IMR-90 (cell line): ENCODE measurements at regions not wholly inside any gene's neighbourhood (a gene's known extent, or its start where the extent isn't known, plus 50 kb on each side); places are given as distances from the start of the nearest gene placed in this dataset.
A peak's percentile ranks its signal among the peaks of the same experiment; 100 is the strongest.

ENCODE experiments used
- ATAC-seq: fragments of 200-7000 bp; cut with Tn5 transposase; 2 replicates; pipeline ENCODE4 v1.9.1; 2020; ENCODE audit warnings: low read depth, mild to moderate bottlenecking, moderate library complexity
- BruUV-seq: library from RNA; stranded (reverse); fragments of 400-500 nt; replicated peaks from 2 replicates; lab custom pipeline; 2021; lab: Mats Ljungman, UMichigan
- CTCF ChIA-PET: fragments of 300-600 bp; formaldehyde crosslinking; extraction: SDS; loops from one replicate; lab custom pipeline; 2021; ENCODE audit warnings: antibody characterized with exemption; lab: Yijun Ruan, JAX
- POLR2A ChIA-PET: fragments of 300-600 bp; sonication (Branson Sonifier 250); formaldehyde crosslinking; loops from one replicate; lab custom pipeline; 2022; ENCODE audit warnings: antibody characterized with exemption; ENCODE audit not compliant: unreplicated experiment; lab: Charles Lee
- DNase-seq: peaks from one replicate; pipeline ENCODE4 v3.0.0; 2013
- H2AFZ ChIP-seq: replicated peaks from 2 replicates; pipeline ENCODE3; 2013; ENCODE audit warnings: low read length, mild to moderate bottlenecking; ENCODE audit not compliant: poor library complexity
- H2AK5ac ChIP-seq: 2 replicates; pipeline ENCODE4 v1.6.1; 2013; ENCODE audit warnings: low read depth, low read length, inconsistent platforms
- H2AK9ac ChIP-seq: replicated peaks from 2 replicates; pipeline ENCODE3; 2013; ENCODE audit warnings: mild to moderate bottlenecking, low read depth, low read length, moderate library complexity; ENCODE audit not compliant: poor library complexity
- H2BK120ac ChIP-seq: 2 replicates; pipeline ENCODE4 v1.6.1; 2013; ENCODE audit warnings: low read depth, low read length, inconsistent platforms
- H2BK15ac ChIP-seq: 3 replicates; pipeline ENCODE4 v1.6.1; 2013; ENCODE audit warnings: low read depth, low read length, inconsistent platforms
- H2BK20ac ChIP-seq: 2 replicates; pipeline ENCODE4 v1.6.1; 2013; ENCODE audit warnings: low read depth, mild to moderate bottlenecking, inconsistent platforms, low read length, moderate library complexity
- H2BK5ac ChIP-seq: 2 replicates; pipeline ENCODE4 v1.6.1; 2013; ENCODE audit warnings: mild to moderate bottlenecking, low read depth, low read length, inconsistent platforms; ENCODE audit not compliant: poor library complexity, severe bottlenecking
- H3K14ac ChIP-seq: replicated peaks from 2 replicates; pipeline ENCODE4 v1.6.1; 2013; ENCODE audit warnings: low read depth, low read length, inconsistent platforms
- H3K18ac ChIP-seq: 2 replicates; pipeline ENCODE4 v1.6.1; 2013; ENCODE audit warnings: low read depth, low read length, control low read depth
- H3K23ac ChIP-seq: 2 replicates; pipeline ENCODE4 v1.6.1; 2013; ENCODE audit warnings: low read depth, low read length, inconsistent platforms
- H3K27ac ChIP-seq: 2 replicates; pipeline ENCODE4 v1.5.1; 2013; ENCODE audit warnings: mild to moderate bottlenecking, control low read depth, low read length; ENCODE audit not compliant: insufficient read depth
- H3K27me3 ChIP-seq: 2 replicates; pipeline ENCODE4 v1.6.1; 2013; ENCODE audit warnings: low read length; ENCODE audit not compliant: control insufficient read depth, insufficient read depth
- H3K36me3 ChIP-seq: 2 replicates; pipeline ENCODE4 v1.6.1; 2013; ENCODE audit warnings: low read length, mixed read lengths; ENCODE audit not compliant: control insufficient read depth, insufficient read depth
- H3K4ac ChIP-seq: 2 replicates; pipeline ENCODE4 v1.6.1; 2013; ENCODE audit warnings: low read depth, low read length, inconsistent platforms
- H3K4me1 ChIP-seq: 2 replicates; pipeline ENCODE4 v1.6.1; 2013; ENCODE audit warnings: low read length, mixed read lengths; ENCODE audit not compliant: control insufficient read depth, insufficient read depth
- H3K4me2 ChIP-seq: 2 replicates; pipeline ENCODE4 v1.6.1; 2013; ENCODE audit warnings: low read depth, mild to moderate bottlenecking, control low read depth, low read length, moderate library complexity
- H3K4me3 ChIP-seq: 2 replicates; pipeline ENCODE4 v1.5.1; 2013; ENCODE audit warnings: low read depth, mild to moderate bottlenecking, control low read depth, low read length, moderate library complexity; ENCODE audit not compliant: insufficient read depth
- H3K56ac ChIP-seq: 2 replicates; pipeline ENCODE4 v1.6.1; 2013; ENCODE audit warnings: low read length, inconsistent platforms; ENCODE audit not compliant: insufficient read depth; ENCODE audit errors: extremely low read depth
- H3K79me1 ChIP-seq, 2 experiments: 2 replicates each; pipeline ENCODE4 v1.6.1; 2013; ENCODE audit warnings: low read length in 2 of 2, inconsistent platforms in 1 of 2, low read depth in 1 of 2
- H3K9ac ChIP-seq: 2 replicates; pipeline ENCODE4 v1.6.1; 2013; ENCODE audit warnings: low read depth, low read length, control low read depth
- H3K9me1 ChIP-seq: 2 replicates; pipeline ENCODE4 v1.6.1; 2013; ENCODE audit warnings: low read length, inconsistent platforms; ENCODE audit not compliant: insufficient read depth
- H3K9me3 ChIP-seq: 2 replicates; pipeline ENCODE4 v1.6.1; 2013; ENCODE audit warnings: low read length; ENCODE audit not compliant: control insufficient read depth, insufficient read depth
- H4K20me1 ChIP-seq: 2 replicates; pipeline ENCODE4 v1.6.1; 2013; ENCODE audit warnings: low read length, inconsistent platforms; ENCODE audit not compliant: insufficient read depth
- H4K5ac ChIP-seq: 2 replicates; pipeline ENCODE4 v1.6.1; 2013; ENCODE audit warnings: mild to moderate bottlenecking, low read depth, low read length, control low read depth
- H4K8ac ChIP-seq, 2 experiments: 2 replicates each; pipeline ENCODE4 v1.6.1; 2013; ENCODE audit warnings: low read depth in 2 of 2, low read length in 2 of 2, control low read depth in 1 of 2, inconsistent platforms in 1 of 2
- H4K91ac ChIP-seq: 2 replicates; pipeline ENCODE4 v1.6.1; 2013; ENCODE audit warnings: low read depth, low read length, inconsistent platforms; ENCODE audit not compliant: insufficient read depth
- MAFK ChIP-seq: IDR thresholded peaks from 2 replicates; pipeline ENCODE4 v1.6.1; 2012; ENCODE audit warnings: low read depth, low read length, improper control_type of control experiment
- WGBS, 2 experiments: methylation state at CpG; one replicate each; pipeline versions ENCODE4 v1.1.5 to v1.1.7; 2013; ENCODE audit warnings: missing lambda C conversion rate in 2 of 2; ENCODE audit not compliant: insufficient read length in 1 of 2; ENCODE audit errors: extremely low coverage in 2 of 2; 5-methylcytosine and 5-hydroxymethylcytosine counted together
- dilution Hi-C: fragments of 300-500 bp; cut with HindIII; formaldehyde crosslinking; loops from one replicate; pipeline ENCODE4 v1.14.3; 2018; ENCODE audit warnings: low sequenced_read_pairs; ENCODE audit not compliant: unreplicated experiment
- in situ Hi-C: fragments of 300-500 bp; cut with MboI; formaldehyde crosslinking; loops from 3 replicates; pipeline ENCODE4 v1.14.3; 2019; ENCODE audit warnings: low sequenced_read_pairs, inconsistent platforms, mixed read lengths
- intact Hi-C: fragments of 100-400 bp; cut with micrococcal nuclease; formaldehyde crosslinking; loops from 2 replicates; pipeline ENCODE4 v1.10.0; 2022

DNA sequence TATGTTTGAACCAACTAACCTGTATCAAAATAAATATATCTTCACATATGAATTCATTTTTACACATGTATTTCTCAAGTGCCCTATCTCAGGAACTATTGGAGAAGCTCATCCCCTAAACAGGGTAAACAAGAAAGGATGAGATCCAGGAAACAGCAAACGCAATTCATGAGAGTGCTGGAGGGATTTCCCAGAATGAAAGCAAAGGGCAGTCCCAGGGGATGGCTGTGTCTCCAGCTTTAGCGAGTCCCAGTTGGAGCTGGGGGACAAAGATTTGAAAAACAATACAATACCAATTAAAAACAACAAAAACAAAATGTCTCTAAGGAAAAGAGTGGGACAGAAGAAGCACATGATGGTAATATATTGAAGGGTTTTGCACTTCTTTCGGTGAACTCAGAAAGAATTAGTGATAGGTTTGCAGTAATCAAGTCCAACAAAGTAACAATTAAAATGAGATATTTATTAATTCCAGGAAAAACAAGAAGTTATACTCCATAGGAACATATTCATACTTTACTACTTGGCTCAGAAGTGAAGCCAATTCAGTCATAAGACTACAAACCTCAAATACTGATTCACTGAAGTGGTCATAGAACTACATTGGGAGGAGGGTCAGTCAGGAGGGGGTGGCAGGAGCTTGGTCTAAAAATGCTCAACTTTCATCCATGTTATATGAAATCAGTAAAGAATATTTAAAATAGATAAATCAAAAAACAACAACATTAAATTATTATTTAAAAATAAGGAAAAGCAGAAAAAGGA lies 73.1 kb upstream of the PDE1A start:
- Histone ChIP-seq H2BK120ac (no peak overlapping the region), H4K20me1 (no peaks in the 10 kb centered on the region), H3K4me1 (peaks cover 5% of the 10 kb centered on the region), H3K18ac (no peak overlapping the region; the same call in 1 of the 2 replicates), H4K5ac (peak overlapping the region; percentile 62; the same call in 1 of the 2 replicates), H3K79me1 (no peaks in the 10 kb centered on the region), H3K4me2 (no peak overlapping the region), H3K14ac (no peak overlapping the region), H3K4me3 (no peak overlapping the region), H3K23ac (no peak overlapping the region), H3K9me3 (no peaks in the 10 kb centered on the region), H2BK15ac (no peak overlapping the region), H3K36me3 (no peaks in the 10 kb centered on the region), H2AK5ac (no peak overlapping the region), H3K9me1 (no peaks in the 10 kb centered on the region), H3K27me3 (no peaks in the 10 kb centered on the region), H3K4ac (no peak overlapping the region), H3K9ac (no peak overlapping the region), H2BK5ac (no peak overlapping the region), H4K91ac (no peak overlapping the region), H2AK9ac (no peak overlapping the region), H2BK20ac (no peak overlapping the region), H4K8ac (no peak overlapping the region), H3K27ac (no peak overlapping the region), H2AFZ (no peak overlapping the region), H3K56ac (no peak overlapping the region)
- POLR2A ChIA-PET = no interaction called here
- in situ Hi-C loops = no loop called here
- intact Hi-C loops = loop anchor here (5.0 kb wide), 1 partner anchor 152 kb away; no protein-coding TSS in a partner anchor
- dilution Hi-C loops = no loop called here
- ATAC-seq (no peak), DNase-seq (peak; percentile 33)
- no CpG with 5 or more reads among the region's 3 CpGs for WGBS, 2 experiments
- TF ChIP-seq MAFK = no peak
- BruUV-seq = no TSS peak
- CTCF ChIA-PET = interaction anchor here (0.7 to 1.2 kb wide), 2 partner anchors 18 to 37 kb away, joined by 3 to 4 read pairs; no protein-coding TSS in a partner anchor
